Testis (tissue), 2 donors: ENCODE measurements at regions not wholly inside any gene's neighbourhood (a gene's known extent, or its start where the extent isn't known, plus 50 kb on each side); places are given as distances from the start of the nearest gene placed in this dataset.

ENCODE experiments used
- DNase-seq: peaks from one replicate; pipeline ENCODE4 v3.0.0-alpha.2; 2019
- H3K27ac ChIP-seq, 2 donors: fragments of 200-600 bp; sonication (generic); one replicate each; pipeline ENCODE4 v1.5.1; 2019
- H3K27me3 ChIP-seq: fragments of 200-600 bp; sonication (generic); one replicate; pipeline ENCODE4 v1.5.1; 2019
- H3K36me3 ChIP-seq: fragments of 200-600 bp; sonication (generic); one replicate; pipeline ENCODE4 v1.5.1; 2017; ENCODE audit warnings: low read depth; ENCODE audit errors: missing control alignments
- H3K4me1 ChIP-seq: fragments of 200-600 bp; sonication (generic); one replicate; pipeline ENCODE4 v1.5.1; 2019
- H3K4me3 ChIP-seq, 2 donors: fragments of 200-600 bp; sonication (generic); one replicate each; pipeline ENCODE4 v1.5.1; 2017 to 2019
- H3K9me3 ChIP-seq: fragments of 200-600 bp; sonication (generic); one replicate; pipeline ENCODE4 v1.5.1; 2017
- CTCF ChIP-seq, 3 experiments: fragments of 450-650 bp in 2 of 3; fragments of 200-600 bp in 1 of 3; sonication (generic) in 1 of 3; IDR thresholded peaks; one replicate each; pipeline ENCODE4 v1.5.1; 2016 to 2019; ENCODE audit warnings: antibody characterized with exemption in 3 of 3, mild to moderate bottlenecking in 2 of 3, moderate library complexity in 1 of 3
- POLR2A ChIP-seq: fragments of 450-650 bp; IDR thresholded peaks from one replicate; pipeline ENCODE4 v1.6.1; 2017; ENCODE audit warnings: antibody characterized with exemption, mild to moderate bottlenecking, moderate library complexity
- WGBS, 2 donors: methylation state at CpG; one replicate each; pipeline ENCODE4 v1.1.5; 2018; 5-methylcytosine and 5-hydroxymethylcytosine counted together
- intact Hi-C: fragments of 100-400 bp; cut with DNase I; formaldehyde crosslinking; loops from one replicate; pipeline ENCODE4 v1.15.1; 2023; ENCODE audit warnings: low total_unique reads

DNA sequence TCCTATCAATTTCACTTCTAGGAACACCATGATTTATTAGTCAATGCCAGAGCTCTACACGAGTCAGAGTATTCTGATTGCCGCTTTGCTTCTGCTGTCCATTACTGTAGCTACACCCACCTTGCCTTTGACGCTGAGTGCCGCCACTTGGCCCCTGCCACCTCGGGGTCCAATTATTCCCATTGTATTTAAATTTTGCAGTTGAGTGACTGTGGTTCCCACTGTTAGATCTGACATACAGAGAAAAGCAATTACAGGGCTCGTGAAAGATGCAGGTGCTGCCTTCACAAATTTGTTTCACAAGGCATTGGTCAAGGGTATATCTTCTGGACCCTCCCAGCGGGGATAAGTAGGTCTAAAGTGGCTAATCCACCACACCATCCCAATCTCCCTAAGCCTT is 428.9 kb downstream of the SIPA1L2 start:
- TF ChIP-seq CTCF (IDR thresholded peaks at IDR 0.05) = no peak
- TF ChIP-seq POLR2A = no peak
- Histone ChIP-seq H3K4me3 (no peak overlapping the region), H3K4me1 (no peaks in the 10 kb centered on the region), H3K27me3 (no peaks in the 10 kb centered on the region), H3K9me3 (no peaks in the 10 kb centered on the region), H3K27ac (no peak overlapping the region), H3K36me3 (no peaks in the 10 kb centered on the region)
- intact Hi-C loops = no loop called here
- no peak for DNase-seq
- 89 to 95% methylated on average over 7 of the region's 7 CpGs for WGBS, 2 donors

DNA sequence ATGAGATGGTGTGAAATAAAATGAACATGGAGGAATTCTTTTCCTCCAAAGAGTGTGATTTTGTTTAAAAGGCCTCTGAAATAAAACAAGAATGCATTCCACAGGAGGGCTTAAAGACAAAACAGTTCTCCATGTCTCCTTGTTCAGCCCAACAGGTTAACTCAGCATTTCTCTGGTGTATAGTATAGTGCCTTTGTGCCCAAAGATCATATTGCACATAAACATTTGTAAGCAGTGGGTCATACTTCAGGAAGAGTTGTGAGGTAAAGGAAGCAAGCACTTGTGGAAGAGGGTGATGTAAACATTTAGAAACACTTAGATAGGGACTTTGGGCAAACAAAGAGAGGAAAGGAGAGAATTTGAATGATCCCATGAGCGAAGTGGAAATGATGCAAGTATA is 433.9 kb downstream of the SIPA1L2 start:
- Histone ChIP-seq H3K36me3 (no peaks in the 10 kb centered on the region), H3K9me3 (no peaks in the 10 kb centered on the region), H3K4me3 (no peak overlapping the region), H3K27me3 (no peaks in the 10 kb centered on the region), H3K27ac (no peak overlapping the region), H3K4me1 (no peaks in the 10 kb centered on the region)
- no peak for TF ChIP-seq CTCF (IDR thresholded peaks at IDR 0.05)
- TF ChIP-seq POLR2A = no peak
- WGBS, 2 donors = 96 to 97% methylated on average over 1 of the region's 1 CpG
- no peak for DNase-seq
- intact Hi-C loops = no loop called here

DNA sequence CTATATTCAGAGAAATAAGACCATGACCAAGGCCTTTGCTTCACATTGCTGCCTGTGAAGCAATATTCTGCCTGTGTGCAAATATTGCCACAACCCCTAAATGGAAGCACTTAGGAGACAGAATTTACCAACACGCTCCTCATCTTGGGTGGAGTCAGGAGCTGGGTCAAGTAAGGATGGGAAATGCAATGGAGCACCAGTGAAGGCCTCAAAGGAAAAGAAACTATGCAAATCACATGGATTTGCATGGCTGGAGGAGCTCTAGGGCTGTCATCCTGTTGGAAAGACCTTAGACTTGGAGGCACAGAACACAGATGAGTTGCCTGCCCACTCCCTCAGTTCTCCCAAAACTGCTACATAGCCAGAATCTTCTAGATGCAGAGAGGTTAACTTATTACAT is 435.5 kb downstream of the SIPA1L2 start:
- intact Hi-C loops = no loop called here
- no peak for TF ChIP-seq CTCF (IDR thresholded peaks at IDR 0.05)
- no peak for TF ChIP-seq POLR2A
- no peak for DNase-seq
- Histone ChIP-seq H3K9me3 (no peaks in the 10 kb centered on the region), H3K4me1 (no peaks in the 10 kb centered on the region), H3K36me3 (no peaks in the 10 kb centered on the region), H3K4me3 (no peak overlapping the region), H3K27ac (no peak overlapping the region), H3K27me3 (no peaks in the 10 kb centered on the region)
- WGBS, 2 donors = 97 to 100% methylated on average over 1 of the region's 1 CpG

DNA sequence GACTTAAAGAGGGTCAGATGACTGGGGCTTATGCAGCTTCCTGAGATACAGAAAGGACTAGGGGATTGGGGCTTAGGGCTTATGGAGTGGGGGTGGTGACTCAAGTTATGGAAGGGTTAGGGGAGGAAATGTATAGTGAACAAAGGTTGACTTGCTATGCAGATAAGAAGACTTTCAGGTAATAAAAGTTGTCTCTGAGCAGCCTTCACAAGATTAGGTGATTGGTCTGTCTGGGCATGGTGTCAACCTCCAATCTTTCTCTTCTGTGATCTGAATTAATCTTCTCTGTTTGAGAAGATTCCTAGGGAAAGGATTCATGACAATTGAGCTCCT is 436.5 kb downstream of the SIPA1L2 start:
- Histone ChIP-seq H3K27ac (no peak overlapping the region), H3K4me1 (no peaks in the 10 kb centered on the region), H3K27me3 (no peaks in the 10 kb centered on the region), H3K9me3 (no peaks in the 10 kb centered on the region), H3K4me3 (no peak overlapping the region), H3K36me3 (no peaks in the 10 kb centered on the region)
- intact Hi-C loops = no loop called here
- TF ChIP-seq POLR2A (no peak), CTCF (IDR thresholded peaks at IDR 0.05) (no peak)
- no peak for DNase-seq

DNA sequence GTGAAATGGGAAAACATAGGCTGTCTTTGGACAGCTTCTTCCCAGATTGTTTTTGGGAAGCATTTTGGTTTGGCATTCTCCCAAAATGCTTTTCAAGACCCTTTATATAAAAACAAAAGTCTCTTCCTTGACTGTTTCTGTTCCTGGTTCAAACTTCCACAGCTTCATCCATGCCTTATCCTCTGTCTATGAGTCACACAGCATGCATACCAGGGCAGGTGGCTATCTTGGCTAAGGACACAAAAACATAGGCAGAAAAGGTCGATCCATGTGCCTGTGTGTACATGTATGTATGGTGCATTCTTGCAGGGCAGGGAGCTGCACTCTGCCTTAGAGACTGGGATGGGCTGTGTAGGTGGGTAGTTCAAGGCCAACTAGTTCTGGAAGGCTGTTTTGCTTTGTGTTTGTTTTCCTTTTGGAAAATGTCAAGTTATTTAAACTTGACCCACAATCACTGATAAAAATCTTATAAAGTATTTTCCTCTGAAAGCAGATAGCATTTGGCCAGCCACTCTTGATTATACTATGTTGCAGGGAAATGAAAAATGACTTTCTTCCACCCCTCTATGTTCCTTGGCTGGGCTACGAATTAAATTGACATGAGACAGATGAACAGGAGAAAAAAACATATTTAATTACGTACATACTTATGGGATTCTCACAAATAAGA is 437.0 kb downstream of the SIPA1L2 start:
- Histone ChIP-seq H3K27ac (no peak overlapping the region), H3K4me1 (no peaks in the 10 kb centered on the region), H3K36me3 (no peaks in the 10 kb centered on the region), H3K4me3 (no peak overlapping the region), H3K9me3 (no peaks in the 10 kb centered on the region), H3K27me3 (no peaks in the 10 kb centered on the region)
- intact Hi-C loops = no loop called here
- no peak for DNase-seq
- TF ChIP-seq POLR2A (no peak), CTCF (IDR thresholded peaks at IDR 0.05) (no peak)
- 59 to 69% methylated on average over 3 of the region's 3 CpGs for WGBS, 2 donors
